ENCODE measurements at regions not wholly inside any gene's neighbourhood (a gene's known extent, or its start where the extent isn't known, plus 50 kb on each side); places are given as distances from the start of the nearest gene placed in this dataset.

DNA sequence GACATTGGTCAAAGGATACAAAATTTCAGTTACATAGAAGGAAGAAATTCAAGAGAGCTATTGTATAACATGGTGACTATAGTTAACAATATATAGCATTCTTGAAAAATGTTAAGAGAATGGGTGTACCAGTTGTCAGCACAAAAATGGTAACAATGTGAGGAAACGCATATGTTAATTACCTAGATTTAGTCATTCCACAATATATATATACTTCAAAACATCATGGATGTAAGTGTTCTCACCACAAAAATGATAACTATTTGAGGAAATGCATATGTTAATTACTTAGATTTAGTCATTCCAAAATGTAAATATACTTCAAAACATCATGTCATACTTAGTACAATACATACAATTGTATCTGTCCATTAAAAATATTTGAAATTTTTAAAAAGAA is 540.4 kb upstream of the MGAT4C start:
- no peak for TF ChIP-seq CTCF (IDR thresholded peaks at IDR 0.05)
- no peak for TF ChIP-seq POLR2AphosphoS5 (IDR thresholded peaks at IDR 0.05)

Measured in transverse colon (tissue), 4 donors.